COR-L47 (cell line): ENCODE measurements at regions not wholly inside any gene's neighbourhood (a gene's known extent, or its start where the extent isn't known, plus 50 kb on each side); places are given as distances from the start of the nearest gene placed in this dataset.

Experiments used
- DNase-seq: peaks from one replicate; lab custom pipeline; 2025; lab: John Stamatoyannopoulos, UW

DNA sequence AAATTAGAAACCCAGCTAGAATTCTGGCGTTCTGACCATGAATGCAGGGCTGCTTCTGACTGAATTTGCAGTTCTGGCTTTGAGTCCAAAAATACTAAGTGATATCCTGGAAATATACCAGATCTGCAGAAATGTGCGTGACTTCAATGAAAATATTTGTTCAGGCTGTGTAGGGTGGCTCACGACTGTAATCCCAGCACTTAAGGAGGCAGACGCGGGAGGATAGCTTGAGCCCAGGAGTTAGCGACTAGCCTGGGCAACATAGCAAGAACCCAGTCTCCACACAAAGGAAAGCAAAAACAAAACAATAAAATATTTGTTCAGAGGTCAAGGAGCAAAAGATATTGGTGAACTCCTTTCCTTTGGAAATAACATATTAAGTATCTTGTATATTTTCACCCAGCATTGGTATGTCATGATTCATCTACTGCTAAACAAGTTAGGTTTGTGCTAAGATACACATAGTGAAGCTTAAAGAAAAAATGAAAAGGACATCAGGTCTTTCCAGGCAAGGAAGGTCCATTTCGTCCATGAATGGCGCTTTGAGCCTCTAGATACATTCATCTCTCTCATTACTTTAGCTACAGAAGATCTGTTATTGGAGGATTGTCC lies 239.2 kb downstream of the CMPK2 start:
- DNase-seq: no peak

DNA sequence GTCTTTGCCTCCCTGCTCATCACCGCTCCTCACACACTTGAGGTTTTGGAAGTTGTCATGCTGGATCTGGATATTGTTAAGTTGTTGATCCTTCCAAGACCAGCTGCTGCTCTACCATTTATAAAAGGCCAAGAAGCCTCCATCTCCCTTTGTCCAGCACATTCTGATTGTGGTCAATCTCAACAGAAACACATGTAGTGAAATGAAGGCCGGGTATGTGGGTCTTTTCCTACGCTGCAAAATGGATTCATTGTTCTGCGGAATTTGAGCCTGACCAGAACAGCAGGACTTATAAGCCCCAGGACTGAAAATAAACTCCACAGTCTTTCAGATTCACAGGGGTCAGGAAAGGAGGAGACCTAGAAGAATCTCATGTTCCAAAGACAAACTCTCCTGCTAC lies 238.4 kb downstream of the CMPK2 start:
- DNase-seq: no peak

DNA sequence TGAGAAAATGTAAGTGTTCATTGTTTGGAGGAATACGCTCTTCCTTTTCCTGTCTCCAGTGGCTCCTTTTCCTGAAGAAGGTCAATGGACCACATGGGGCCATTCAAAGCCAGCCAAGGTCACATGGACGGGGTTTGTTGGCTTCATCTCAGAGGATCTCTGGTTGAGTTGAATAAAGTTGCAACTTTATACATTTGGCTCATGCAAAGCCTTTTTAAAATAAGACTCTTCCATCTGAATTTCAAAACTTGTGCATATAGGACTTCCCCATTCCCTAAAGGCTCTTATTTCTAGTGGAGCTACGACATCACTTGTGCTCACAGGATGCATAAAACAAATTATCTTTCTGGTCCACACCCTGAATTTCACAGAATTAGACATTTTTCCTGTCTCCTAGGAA lies 235.5 kb downstream of the CMPK2 start:
- DNase-seq: no peak

DNA sequence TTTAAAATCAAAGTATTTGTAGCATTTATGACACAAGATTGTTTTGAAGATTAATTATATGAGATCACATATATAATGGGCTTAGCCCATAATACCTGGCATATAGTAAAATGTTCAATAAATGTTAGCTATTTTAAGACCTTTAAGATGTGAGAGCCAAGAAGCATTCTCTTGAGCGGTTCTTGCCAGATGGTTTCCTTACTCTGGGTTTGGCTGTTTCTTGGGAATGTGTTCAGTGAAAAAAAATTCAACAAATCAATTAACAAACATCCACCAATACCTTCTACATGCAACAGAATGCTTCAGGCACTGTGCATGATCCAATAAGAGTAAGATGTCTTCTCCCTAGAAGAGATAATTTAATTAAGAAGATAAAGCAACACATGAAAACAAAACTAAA lies 230.4 kb downstream of the CMPK2 start:
- no peak for DNase-seq

DNA sequence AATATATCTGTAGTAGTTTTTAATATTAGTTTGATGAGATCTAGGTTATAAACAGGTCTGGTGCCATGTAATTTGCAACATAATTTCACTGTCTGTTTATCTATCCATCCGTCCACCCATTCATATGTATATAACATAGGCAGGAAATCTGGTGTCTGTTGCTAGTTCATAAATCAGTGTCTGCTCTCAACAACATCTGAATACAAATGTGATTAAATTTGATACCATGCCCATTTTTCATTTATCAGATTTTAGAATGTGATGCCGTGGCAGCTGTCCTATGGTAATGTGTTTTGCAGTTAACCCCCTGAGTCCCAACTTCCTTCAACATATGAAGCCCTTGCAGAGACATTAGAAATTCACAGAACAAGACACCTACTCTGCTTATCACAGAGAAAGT lies 228.4 kb downstream of the CMPK2 start:
- DNase-seq: no peak

DNA sequence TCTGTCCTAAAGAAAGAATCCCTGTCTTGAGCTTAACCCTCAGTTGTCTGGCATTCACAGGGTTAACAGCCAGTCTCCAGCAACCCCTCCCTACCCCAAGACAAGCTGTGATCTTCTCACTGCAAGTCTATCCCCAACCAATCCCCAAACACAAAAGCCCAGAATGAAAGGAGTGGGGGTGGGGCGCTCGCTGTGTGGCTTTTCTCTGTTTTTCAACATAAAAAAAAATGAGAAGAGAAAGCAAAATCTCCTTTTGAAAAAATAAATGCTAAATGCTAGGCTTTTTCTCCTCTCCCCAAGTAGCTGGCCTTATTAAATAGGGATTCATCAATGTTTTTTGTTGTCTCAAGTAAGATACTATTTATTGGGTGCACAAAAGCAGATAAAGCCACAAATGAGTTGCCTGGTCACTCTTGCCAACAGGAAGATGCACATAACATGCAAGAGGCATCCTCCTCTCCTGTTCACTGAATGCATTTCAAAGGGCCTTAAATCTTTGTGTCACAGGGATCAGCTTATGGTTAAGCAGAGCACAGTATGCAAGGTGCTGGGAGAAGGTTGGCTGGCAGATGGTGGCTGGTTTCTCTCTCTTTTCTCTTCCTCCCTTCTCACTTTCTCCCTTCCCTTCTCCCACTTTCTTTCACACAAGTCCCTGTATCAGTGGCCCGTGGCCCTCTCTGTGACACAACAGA lies 225.6 kb downstream of the CMPK2 start:
- no peak for DNase-seq

DNA sequence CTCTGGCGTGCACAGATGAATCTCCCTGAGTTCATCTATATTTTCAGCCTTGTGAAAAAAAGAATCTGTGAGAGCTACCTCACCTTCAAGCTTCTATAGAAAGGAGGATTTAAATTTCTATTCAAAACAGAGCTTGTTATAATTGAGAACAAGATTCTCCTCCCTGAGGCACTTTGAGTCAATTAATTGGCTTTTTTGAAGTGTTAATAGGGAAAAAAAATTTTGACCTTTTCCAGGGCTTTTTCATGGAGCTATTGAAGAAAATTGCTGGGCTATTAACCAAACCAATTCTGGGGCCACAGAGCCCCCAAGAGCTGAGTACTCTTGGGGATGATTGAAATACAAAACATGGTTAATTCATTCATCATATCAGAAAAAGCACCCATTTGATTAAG lies 225.1 kb downstream of the CMPK2 start:
- DNase-seq: no peak

DNA sequence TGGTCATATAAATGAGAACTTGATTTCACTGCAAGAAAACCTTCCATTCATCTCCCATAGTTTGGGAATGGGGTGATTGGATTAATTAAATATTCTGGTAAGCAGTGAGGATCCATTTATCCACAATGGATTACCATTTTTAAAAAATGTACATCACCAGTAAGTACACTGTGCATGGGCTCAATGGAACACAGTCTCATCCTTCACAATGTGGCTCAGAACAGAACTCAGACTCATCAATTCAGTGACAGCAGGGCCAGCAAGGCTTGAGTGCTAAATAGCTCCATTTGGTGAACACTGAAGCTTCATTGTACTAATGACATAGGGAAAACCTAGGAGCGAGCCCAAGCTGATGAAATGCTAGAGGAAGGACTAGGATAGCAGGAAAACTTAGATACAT lies 223.8 kb downstream of the CMPK2 start:
- no peak for DNase-seq

DNA sequence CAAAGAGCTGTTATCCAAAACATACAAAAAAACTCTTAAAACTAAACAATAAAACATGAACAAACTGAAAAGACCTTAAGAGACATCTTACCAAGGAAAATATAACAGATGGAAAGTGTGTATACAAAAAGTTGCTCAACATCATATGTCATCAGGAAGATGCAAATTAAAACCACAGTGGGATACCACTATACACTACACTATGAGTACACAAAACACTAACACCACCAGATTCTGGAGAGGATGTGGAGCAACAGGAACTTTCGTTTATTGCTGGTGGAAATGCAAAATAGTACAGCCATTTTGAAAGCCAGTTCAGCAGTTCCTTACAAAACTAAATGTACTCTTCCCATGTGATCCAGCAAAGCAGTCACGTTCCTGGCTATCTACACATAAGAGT lies 221.4 kb downstream of the CMPK2 start:
- DNase-seq: no peak

DNA sequence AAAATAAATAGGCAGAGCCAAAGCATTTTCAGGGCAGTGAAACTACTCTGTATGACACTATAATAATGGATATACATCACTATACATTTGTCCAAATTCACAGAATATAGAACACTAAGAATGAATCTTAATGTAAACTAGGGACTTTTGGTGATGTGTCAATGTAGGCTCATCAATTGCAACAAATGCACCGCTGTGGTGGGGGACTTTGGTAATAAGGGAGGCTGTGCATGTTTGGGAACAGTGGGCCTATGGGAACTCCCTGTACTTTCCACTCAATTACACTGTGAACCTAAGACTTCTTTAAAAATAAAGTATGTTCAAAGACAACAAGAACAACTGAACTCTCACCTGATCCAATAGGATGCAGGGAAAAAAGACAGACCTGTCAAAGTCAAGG lies 220.7 kb downstream of the CMPK2 start:
- DNase-seq: no peak

DNA sequence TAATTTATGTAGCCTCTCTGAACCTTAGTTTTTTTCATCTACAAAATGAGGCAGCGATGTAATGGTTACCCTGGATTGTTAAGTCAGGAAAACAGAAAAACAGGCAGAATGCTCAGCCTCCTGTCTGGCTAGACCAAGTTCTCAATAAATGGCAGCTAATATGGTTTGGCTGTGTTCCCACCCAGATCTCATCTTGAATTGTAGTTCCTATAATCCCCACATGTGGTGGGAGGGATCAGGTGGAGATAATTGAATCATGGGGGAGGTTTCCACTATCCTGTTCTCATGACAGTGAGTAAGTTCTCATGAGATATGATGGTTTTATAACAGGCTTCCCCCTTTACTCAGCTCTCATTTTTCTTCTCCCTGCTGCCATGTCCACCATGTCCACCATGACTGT lies 220.0 kb downstream of the CMPK2 start:
- DNase-seq: no peak

DNA sequence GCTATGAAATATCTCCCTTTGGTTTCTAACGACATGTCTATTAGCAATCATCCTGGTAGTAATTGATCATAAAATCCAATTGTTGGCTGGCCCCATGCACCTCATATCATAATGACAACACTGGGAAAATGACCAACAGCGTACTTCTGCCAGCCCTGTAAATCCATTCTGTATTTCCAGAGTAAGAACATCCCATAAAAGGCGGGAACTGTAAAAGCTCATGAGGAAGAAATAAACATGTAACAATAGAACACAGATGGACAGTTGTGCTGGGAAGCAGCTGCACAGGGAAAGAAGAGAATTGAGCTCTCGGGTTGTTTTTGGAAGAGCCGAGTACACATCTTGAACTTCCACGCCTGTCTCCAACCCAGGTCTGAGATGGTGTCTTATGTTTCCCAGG lies 218.7 kb downstream of the CMPK2 start:
- DNase-seq: no peak

DNA sequence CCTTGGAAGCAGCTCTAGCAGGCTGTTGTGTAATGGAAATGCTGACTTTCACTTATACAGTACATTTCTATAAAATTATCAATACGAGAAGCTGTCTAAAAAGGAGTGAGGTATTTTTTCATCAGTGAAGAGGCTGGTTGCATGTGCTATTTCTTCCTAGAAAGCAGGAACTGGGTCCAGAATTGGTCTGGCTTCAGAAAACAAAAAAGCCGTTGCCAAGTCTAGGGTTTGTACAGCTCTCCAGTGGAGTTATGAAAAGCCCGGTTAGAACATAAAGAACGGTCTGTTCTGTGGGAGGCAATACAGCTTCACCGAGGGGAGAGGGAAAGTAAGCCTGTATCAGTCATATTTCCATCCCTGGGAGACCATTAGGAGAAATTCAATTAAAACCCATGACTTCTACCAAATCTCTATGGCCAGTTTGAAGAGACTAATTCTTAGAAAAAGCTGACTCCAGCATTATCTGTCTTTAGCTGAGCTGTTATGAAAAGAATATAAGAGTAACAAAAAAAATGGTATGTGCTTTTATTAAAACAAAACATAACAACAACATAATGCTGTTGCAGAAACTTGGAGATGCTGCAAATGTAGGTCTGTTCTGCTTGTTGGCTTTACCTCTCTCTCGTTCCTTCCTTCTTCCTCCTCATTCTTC lies 217.0 kb downstream of the CMPK2 start:
- no peak for DNase-seq

DNA sequence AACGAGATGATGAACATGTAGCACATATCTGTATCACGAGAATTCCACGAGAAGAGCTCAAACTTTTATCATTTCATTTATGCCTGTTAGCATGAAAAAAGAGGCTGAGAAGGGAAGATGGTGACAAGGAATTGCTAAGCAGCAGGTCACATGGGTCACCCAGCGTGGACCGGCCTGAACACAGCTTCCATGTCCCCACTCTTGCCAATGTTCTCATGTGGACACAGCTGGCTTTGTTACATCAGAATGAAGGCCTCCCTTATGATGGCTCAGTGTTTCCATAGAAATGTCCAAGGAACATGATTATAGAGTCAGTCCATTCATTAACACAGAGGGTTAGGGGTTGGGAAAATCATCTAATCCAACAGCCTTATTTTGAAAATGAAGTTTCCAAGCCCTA lies 215.4 kb downstream of the CMPK2 start:
- no peak for DNase-seq

DNA sequence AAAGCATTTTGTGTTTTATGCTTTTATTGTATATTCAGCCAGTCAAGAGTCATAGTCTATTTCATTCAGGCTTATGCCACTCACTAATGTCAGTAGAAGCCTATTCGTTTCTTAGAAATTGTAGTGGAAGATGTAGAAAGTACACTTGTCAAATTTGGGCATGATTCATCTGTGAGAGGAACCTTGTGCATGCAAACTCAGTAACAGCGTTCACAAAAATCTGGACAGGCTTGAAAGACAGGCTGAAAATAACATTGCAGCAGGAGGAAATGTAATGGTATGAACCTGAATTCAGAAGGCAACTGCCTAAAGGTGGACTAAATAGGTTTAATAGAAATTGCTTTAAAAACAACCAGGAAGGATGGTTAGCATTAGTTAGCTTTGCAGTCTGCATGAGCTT lies 213.5 kb downstream of the CMPK2 start:
- no peak for DNase-seq

DNA sequence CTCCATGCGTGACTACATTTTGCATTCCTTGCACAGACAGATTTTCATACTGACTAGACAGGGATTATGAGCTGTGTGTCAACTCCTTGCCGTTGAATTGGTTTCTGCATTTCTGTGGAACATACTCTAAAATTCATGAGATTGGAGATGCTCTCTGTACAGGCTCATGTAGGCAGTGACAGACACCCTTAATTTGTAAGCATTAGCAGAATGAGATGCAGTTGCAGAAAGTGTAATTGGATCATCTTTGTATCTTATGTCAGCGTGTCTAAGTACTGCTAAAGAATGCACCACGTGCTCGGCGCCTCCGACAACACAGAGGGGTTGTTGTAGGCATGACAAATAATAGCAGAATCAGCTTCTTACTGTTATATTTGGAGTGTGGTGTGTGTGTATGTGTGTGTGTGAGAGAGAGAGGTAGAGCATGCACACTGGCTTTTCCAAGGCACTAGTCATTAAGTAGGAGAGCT lies 212.4 kb downstream of the CMPK2 start:
- DNase-seq: no peak

DNA sequence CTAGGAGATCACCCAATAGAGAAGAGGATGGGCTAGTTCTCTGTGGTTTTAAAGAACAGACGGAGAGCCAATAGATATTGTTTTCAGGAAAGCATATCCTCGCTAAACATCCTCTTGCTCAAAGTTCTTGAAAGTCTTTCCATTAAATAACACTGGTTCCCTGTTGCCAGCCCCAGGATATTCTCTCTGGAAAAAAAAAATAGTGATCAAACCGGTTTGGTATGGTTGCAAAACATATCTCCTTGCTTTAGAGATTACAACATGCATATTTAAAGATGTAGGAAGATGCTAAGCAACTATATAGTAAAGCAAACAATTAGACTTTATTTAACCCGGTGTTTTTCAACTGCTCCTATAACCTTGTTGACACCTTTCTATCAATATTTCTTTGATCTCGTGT lies 211.4 kb downstream of the CMPK2 start:
- DNase-seq: no peak

DNA sequence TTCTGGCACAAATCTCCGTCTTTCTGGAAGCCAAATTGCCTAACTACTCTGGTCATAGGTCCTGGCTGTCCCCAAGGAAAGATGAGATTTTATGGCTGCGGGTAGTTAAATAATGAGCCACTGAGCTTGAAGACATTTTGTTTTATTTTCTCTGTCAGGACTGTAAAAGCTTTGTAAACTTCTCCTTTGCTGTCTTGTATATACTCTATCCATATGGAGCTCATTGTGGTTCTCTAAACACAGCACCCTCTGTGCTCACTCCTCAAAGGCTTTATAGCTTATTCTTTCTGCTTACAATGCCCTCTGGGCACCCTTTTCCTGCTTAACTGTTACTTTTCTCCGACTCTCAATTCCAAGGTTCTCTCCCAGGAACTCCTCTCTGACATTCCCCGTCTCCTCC lies 209.1 kb downstream of the CMPK2 start:
- no peak for DNase-seq

DNA sequence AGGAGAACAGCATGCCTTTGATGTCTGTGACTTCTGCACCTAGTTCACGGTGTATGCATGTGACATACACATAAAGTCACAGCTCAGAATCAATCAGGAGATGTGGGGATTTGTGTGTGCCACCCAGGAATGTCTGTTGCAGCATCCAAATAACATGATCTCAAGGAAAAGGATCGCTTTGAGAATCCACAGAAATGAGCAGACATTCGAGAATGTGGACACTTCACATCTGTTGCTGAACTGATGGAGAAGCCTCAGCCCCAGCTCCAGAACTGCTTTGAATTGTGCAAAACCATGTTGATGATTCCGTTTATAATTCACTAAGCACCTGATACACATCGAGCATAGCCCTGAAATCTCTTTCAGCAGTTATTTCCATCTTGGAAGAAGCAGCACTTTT lies 208.6 kb downstream of the CMPK2 start:
- DNase-seq: no peak

DNA sequence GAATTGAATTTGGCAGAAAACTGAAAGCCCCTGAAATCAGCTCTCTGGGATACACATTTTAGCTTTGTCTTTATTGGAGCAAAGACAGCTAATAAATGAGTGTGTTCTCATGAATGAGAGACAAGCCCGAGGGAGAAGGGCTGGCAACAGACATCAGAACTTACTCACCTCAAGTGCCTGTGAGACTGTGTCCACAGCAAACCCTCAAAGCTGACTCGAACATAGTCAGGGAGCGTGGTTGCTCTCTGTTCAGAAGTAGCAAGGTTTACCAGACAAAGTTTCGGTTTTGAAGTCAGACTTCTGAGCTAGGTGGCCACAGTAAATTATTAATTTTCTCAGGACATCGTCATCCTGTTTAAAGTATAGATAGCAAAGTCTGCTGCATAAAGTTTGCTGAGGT lies 207.9 kb downstream of the CMPK2 start:
- DNase-seq: no peak

DNA sequence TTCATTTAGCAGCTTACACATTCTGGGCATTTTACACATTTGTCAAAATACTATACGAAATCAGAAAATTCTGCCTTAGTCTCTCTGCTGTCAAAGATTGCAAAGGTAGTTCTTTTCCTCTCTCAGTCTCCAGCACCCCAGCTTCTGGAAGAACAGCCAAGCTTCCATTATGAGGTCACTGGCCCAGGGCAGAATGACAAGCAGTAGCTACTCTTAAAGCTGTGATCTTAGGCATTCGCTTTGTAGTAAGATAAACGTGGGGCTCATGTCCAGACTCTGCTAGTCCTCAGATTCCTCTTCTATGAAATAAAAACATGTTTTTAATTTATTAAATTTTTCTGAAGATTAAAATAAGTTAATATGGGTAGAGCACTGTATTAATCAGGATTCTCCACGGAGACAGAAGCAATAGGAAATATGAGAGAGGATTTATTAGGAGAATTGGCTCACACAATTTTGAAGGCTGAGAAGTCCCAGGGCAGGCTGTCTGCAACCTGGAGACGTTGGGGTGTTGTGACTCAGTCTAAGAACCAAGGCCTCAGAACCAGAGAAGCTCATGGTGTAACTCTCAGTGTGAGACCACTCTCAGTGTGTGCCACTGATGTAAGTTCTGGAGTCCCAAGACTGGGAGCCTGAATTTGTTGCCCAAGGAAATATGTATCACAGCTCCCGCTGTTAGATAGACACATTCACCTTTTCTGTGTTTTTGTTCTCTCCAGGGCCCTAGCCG lies 201.2 kb downstream of the CMPK2 start:
- DNase-seq: no peak

DNA sequence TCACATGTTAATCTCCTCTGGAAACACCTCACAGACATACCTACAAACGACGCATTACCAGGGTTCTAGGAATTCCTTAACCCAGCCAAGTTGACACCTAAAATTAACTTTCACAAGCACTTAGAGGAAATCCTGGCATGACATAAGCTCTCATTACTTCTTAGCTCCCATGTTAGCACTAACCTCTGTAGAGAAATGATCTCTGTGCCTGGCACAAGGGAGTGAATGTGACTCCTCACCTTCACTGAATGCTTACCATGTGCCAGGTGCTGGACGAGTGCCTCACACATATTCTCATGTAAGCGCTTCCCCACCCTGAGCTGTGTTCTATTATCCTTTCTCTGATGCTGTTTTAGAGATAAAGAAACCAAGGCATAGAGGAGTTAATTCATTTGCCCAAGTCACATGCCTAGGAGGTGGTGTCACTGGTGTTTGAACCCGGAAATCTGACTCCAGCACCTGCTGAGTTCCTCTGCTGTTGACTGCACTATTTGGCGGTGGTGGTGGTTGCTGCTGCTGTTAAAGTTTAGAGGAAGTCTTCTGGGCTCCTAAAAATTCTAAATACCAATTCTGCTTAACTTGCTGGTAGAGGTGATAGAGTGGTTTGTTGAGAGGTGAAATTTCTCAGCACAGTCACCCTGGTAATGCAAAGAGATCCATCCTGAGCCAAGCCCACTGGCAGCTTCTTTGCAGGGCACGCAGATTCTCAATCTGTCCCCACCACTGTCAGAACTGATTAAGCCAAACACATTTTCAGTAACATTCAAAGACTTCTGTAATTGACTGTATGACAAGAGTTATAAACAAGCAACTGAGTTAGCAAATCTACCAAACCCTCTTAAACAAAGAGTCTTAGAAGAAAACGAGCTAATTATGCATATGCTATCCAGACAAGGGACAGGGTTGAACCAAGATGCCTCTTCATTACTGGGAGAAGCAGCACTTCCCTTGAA lies 200.3 kb downstream of the CMPK2 start:
- no peak for DNase-seq
